ENCODE measurements at regions not wholly inside any gene's neighbourhood (a gene's known extent, or its start where the extent isn't known, plus 50 kb on each side); places are given as distances from the start of the nearest gene placed in this dataset.

- TF ChIP-seq CTCF (IDR thresholded peaks at IDR 0.05) = no peak
- no peak for TF ChIP-seq POLR2A (IDR thresholded peaks at IDR 0.05)
These were observed 274.2 kb upstream of the DAB2 start for GRCh38 chr5:39698838-39699560.
